ENCODE measurements at regions not wholly inside any gene's neighbourhood (a gene's known extent, or its start where the extent isn't known, plus 50 kb on each side); places are given as distances from the start of the nearest gene placed in this dataset.

GRCh38 chr17:33816842-33817617 lies 438.1 kb upstream of the CCL2 start:
- TF ChIP-seq, protein P1, sequence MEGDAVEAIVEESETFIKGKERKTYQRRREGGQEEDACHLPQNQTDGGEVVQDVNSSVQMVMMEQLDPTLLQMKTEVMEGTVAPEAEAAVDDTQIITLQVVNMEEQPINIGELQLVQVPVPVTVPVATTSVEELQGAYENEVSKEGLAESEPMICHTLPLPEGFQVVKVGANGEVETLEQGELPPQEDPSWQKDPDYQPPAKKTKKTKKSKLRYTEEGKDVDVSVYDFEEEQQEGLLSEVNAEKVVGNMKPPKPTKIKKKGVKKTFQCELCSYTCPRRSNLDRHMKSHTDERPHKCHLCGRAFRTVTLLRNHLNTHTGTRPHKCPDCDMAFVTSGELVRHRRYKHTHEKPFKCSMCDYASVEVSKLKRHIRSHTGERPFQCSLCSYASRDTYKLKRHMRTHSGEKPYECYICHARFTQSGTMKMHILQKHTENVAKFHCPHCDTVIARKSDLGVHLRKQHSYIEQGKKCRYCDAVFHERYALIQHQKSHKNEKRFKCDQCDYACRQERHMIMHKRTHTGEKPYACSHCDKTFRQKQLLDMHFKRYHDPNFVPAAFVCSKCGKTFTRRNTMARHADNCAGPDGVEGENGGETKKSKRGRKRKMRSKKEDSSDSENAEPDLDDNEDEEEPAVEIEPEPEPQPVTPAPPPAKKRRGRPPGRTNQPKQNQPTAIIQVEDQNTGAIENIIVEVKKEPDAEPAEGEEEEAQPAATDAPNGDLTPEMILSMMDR (IDR thresholded peaks at IDR 0.05; ENCODE audit: borderline replicate concordance, extremely low read depth, insufficient read depth): no peak
- no peak for FAIRE-seq
- no peak for DNase-seq
- intact Hi-C loops (cut with DNase I): no loop called here
- no peak overlapping the region for H3K9ac ChIP-seq (ENCODE audit: low read length in 3 of 3)
- no peaks in the 10 kb centered on the region for H3K9me3 ChIP-seq (ENCODE audit: control insufficient read depth in 2 of 3, insufficient read depth in 1 of 3, low read length in 3 of 3)
- H3K36me3 ChIP-seq (ENCODE audit: control insufficient read depth in 2 of 3, insufficient read depth in 3 of 3, low read length in 3 of 3): no peaks in the 10 kb centered on the region
- H3K27me3 ChIP-seq (ENCODE audit: control insufficient read depth, insufficient read depth, low read length): no peaks in the 10 kb centered on the region
- H3K4me3 ChIP-seq (ENCODE audit: low read length in 3 of 3): no peak overlapping the region
- no peak overlapping the region for H3K27ac ChIP-seq (ENCODE audit: low read depth in 2 of 2, low read length in 2 of 2)
- H3K4me1 ChIP-seq (ENCODE audit: control insufficient read depth in 2 of 3, insufficient read depth in 2 of 3, low read depth in 1 of 3, low read length in 3 of 3): no peaks in the 10 kb centered on the region

DNA sequence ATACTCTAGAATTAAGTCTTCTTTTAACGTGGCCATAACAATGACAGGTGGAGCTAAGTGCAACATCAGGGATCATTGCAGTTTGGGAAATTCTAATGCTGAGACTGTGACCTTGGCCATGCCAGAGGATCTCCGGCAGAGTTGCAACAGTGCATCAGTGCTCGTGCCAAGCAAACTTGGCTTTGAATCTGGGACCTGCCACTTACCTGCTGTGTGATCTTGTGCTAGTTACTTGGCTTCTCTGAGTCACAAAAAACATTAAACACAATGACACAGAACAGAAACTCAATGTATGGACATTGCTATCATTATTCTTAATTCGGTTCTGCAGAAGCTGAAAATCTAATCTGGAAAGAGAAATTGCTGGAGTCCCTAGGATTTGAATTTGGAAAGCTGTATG lies 435.5 kb upstream of the CCL2 start:
- no peaks in the 10 kb centered on the region for H3K36me3 ChIP-seq (ENCODE audit: control insufficient read depth in 2 of 3, insufficient read depth in 3 of 3, low read length in 3 of 3)
- no peak overlapping the region for H3K4me3 ChIP-seq (ENCODE audit: low read length in 3 of 3)
- H3K27me3 ChIP-seq (ENCODE audit: control insufficient read depth, insufficient read depth, low read length): no peaks in the 10 kb centered on the region
- H3K4me1 ChIP-seq (ENCODE audit: control insufficient read depth in 2 of 3, insufficient read depth in 2 of 3, low read depth in 1 of 3, low read length in 3 of 3): no peaks in the 10 kb centered on the region
- no peak overlapping the region for H3K9ac ChIP-seq (ENCODE audit: low read length in 3 of 3)
- no peak overlapping the region for H3K27ac ChIP-seq (ENCODE audit: low read depth in 2 of 2, low read length in 2 of 2)
- no peaks in the 10 kb centered on the region for H3K9me3 ChIP-seq (ENCODE audit: control insufficient read depth in 2 of 3, insufficient read depth in 1 of 3, low read length in 3 of 3)
- TF ChIP-seq, protein P1 (IDR thresholded peaks at IDR 0.05; ENCODE audit: borderline replicate concordance, extremely low read depth, insufficient read depth): no peak
- DNase-seq (no peak), FAIRE-seq (no peak)
- intact Hi-C loops (cut with DNase I): no loop called here

- H3K27me3 ChIP-seq (ENCODE audit: control insufficient read depth, insufficient read depth, low read length): no peaks in the 10 kb centered on the region
- H3K4me1 ChIP-seq (ENCODE audit: control insufficient read depth in 2 of 3, insufficient read depth in 2 of 3, low read depth in 1 of 3, low read length in 3 of 3): no peaks in the 10 kb centered on the region
- H3K36me3 ChIP-seq (ENCODE audit: control insufficient read depth in 2 of 3, insufficient read depth in 3 of 3, low read length in 3 of 3): no peaks in the 10 kb centered on the region
- TF ChIP-seq, protein P1 (IDR thresholded peaks at IDR 0.05; ENCODE audit: borderline replicate concordance, extremely low read depth, insufficient read depth): no peak
- H3K9me3 ChIP-seq (ENCODE audit: control insufficient read depth in 2 of 3, insufficient read depth in 1 of 3, low read length in 3 of 3): no peaks in the 10 kb centered on the region
- H3K9ac ChIP-seq (ENCODE audit: low read length in 3 of 3): no peak overlapping the region
- no peak overlapping the region for H3K27ac ChIP-seq (ENCODE audit: low read depth in 2 of 2, low read length in 2 of 2)
- intact Hi-C loops (cut with DNase I): no loop called here
- DNase-seq (peak in 3 of 5 donors; percentile 17 to 65 (median 56)), FAIRE-seq (no peak)
- H3K4me3 ChIP-seq (ENCODE audit: low read length in 3 of 3): no peak overlapping the region
These were observed 422.8 kb upstream of the CCL2 start for GRCh38 chr17:33832262-33832661.

All from kidney (tissue), 13 donors.